Cardiac fibroblast (primary cell): ENCODE measurements at regions not wholly inside any gene's neighbourhood (a gene's known extent, or its start where the extent isn't known, plus 50 kb on each side); places are given as distances from the start of the nearest gene placed in this dataset.

Experiments
- DNase-seq, 2 donors: peaks; one replicate each; pipeline versions ENCODE4 v3.0.0 to v3.0.0-alpha.2; 2010; ENCODE audit warnings: low read depth in 2 of 2
- H3K4me3 ChIP-seq, 2 donors: replicated peaks in 1 of 2; 1 replicate in 1 of 2; 2 replicates in 1 of 2; pipeline ENCODE4 v1.5.1; 2011; ENCODE audit warnings: low read depth in 2 of 2, low read length in 2 of 2, mild to moderate bottlenecking in 2 of 2, moderate library complexity in 1 of 2
- CTCF ChIP-seq: IDR thresholded peaks from one replicate; pipeline ENCODE4 v1.5.1; 2011; ENCODE audit warnings: low read depth, mild to moderate bottlenecking, low read length, inconsistent platforms

GRCh38 chr15:46322753-46323152 lies 687.9 kb downstream of the SQOR start:
- DNase-seq: no peak
- no peak overlapping the region for H3K4me3 ChIP-seq
- no peak for TF ChIP-seq CTCF

- no peak for DNase-seq
- H3K4me3 ChIP-seq: no peak overlapping the region
- TF ChIP-seq CTCF: no peak
Measured at GRCh38 chr15:46326173-46326572, 691.3 kb downstream of the SQOR start.

GRCh38 chr15:46328821-46329220 lies 694.0 kb downstream of the SQOR start:
- no peak overlapping the region for H3K4me3 ChIP-seq
- no peak for TF ChIP-seq CTCF
- no peak for DNase-seq

GRCh38 chr15:46329876-46330275 lies 695.0 kb downstream of the SQOR start:
- no peak for TF ChIP-seq CTCF
- no peak overlapping the region for H3K4me3 ChIP-seq
- DNase-seq: no peak

GRCh38 chr15:46331546-46331945 lies 696.7 kb downstream of the SQOR start:
- DNase-seq: no peak
- no peak overlapping the region for H3K4me3 ChIP-seq
- TF ChIP-seq CTCF: no peak

- H3K4me3 ChIP-seq: no peak overlapping the region
- TF ChIP-seq CTCF: no peak
Measured at GRCh38 chr15:46343196-46343935, 708.5 kb downstream of the SQOR start.

More at GRCh38 chr15:46343196-46343935, 708.5 kb downstream of the SQOR start:
- peak in 1 of 2 donors; percentile 5 for DNase-seq
